HG03280 (cell line): ENCODE measurements at regions not wholly inside any gene's neighbourhood (a gene's known extent, or its start where the extent isn't known, plus 50 kb on each side); places are given as distances from the start of the nearest gene placed in this dataset.

Experiments used
- ATAC-seq: cut with Tn5 transposase; IDR thresholded peaks from one replicate; pipeline ENCODE4 v1.9.1; 2021; ENCODE audit warnings: mild to moderate bottlenecking, moderate library complexity; ENCODE audit not compliant: unreplicated experiment

GRCh38 chr21:15149600-15150224 is 84.9 kb upstream of the NRIP1 start:
- no peak for ATAC-seq

DNA sequence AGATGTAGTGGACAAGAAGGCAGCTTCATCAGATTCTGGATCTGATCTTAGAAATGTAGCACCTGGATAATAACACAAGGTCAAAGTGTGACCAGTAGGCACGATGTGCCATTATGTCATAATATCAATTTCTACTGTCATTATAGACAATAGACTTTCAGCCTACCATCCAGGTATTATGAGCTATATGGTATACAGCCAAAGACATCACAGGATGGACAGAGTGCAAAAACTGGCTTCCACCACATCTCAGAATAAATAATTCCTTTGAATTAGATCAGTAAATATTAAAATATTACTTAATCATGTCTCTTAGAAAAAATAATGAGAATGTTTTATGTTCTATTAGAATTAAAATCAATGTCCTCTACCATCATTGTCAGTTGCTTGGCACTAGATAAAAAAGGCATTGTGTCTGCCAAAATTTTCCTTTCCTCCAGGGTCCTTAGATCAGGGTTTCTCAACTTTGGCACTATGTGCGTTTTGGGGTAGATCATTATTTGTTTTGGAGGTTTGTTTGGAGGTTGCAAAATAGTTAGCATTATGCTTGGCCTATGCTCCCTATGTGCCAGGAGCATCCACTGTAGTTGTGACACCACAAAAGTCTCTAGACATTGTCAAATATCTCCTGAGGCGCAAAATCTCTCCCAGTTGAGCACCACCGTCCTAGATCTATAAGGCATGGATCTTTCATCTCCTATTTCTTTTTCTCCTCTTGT is 86.7 kb upstream of the NRIP1 start:
- ATAC-seq, result no peak

DNA sequence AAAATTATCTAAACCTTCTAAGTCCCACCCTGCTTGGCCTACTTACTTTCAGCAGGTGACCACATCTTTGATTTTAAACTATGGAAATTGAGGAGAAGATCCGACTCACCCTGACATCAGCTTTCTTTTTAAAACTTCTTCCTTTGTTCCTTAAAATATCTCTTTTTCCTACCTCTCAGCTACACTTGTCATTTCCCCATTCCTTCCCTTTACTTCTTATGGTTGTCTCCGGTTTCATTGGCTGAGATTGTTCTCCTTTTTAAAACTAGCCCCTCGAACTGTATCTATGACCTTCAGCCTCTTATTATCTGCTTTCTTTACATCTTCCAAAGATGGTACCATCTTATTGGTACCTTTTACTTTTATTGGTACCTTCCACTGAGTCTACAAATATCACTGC is 87.8 kb upstream of the NRIP1 start:
- ATAC-seq, result no peak

DNA sequence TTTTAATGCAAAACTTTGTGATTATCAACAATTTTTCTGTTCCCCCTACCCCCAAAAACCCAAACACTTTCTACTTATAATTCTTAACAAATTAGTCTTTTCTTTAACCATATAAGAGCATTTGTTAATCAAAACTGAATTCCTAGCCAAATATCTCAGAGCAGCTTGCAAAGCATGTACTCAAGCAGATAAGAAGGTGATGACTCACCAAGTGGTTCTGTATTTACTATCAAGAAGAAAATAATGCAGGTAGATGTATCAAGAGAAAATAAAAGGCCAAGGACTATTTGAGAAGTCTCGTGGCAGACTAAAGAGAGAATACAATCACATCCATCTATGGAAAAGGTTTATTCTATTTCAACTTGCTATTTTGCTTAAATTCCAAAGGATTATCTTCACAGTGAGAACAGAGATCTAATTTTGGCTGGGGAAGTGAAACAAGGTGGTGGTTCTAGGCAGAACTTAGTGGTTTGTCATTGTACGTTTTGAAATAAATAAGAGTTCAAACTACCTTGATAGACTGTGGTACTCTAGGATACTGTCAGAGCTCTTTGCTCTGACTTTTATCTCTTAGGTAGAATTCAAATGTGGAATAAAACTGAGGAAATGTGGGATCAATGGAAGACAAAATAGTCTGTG is 94.7 kb upstream of the NRIP1 start:
- no peak for ATAC-seq

DNA sequence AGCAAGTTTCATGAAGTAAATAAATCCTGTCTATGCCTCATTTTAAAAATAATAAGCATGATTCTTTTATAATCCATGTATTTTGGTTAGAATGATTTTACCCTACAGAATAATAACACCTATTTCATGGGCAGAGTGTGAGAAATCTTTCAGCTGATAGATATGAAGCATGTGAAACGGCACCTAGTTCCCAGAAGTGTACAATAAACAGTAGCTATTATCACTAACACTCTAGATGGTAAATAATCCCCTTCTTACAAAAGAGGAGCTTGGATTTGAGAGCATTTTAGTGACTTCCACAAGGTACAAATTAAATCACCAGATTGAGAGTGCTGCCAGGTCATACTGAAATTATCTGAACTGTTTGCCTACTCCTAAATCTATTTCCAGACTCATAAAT is 95.3 kb upstream of the NRIP1 start:
- no peak for ATAC-seq

- no peak for ATAC-seq
Observed at GRCh38 chr21:15162921-15163320, 98.1 kb upstream of the NRIP1 start.

GRCh38 chr21:15164273-15164672 is 99.5 kb upstream of the NRIP1 start:
- ATAC-seq, result no peak

DNA sequence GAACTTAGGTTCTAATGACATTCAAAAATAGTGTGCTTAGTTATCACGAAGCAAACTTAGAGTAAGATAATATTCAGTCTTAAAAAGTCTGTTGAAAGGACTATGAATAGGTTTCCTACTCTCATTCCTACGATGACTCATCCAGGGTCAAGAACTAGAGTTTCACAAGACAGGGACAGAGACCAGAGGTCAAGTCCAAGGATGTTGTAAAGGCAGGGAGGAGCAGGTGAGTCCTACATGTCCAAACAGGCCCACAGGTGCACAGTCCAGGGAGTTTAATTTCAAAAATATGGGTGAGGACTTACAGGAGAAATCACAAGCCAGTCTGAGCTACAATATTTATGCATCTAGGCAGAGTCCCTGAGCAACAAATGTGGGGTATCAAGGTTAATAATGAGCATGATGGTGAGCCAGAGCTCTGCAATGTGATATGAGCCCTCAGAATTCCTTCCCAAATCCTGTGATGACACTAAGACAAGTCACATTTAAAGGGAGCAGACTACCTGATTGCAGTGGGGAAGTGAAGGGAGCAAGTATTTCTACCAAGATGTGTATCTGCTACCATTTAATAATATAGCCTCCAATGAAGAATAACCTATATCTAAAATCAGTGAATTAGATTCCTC is 100.0 kb upstream of the NRIP1 start:
- no peak for ATAC-seq

GRCh38 chr21:15170614-15171013 is 105.8 kb upstream of the NRIP1 start:
- no peak for ATAC-seq

DNA sequence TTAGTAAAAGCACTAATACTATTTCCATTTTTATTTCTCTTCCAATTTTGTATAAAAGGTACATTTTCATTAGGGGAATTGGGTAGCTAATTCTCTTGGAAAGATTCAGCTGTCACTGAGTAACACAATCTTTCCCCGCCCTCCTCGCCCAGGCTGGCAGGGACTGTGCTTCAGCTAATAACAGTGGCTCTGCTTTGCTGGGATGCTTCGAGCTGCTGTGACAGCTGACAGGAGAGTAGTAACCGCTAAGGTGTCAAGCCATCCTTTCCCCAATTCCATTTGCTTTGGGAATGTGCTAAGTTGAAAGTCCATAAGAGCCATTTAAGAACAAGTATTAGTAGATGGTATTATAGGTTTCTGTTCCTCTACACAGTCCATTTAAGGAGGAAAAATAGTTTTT is 106.7 kb upstream of the NRIP1 start:
- ATAC-seq, result no peak

GRCh38 chr21:15172963-15173362 is 108.2 kb upstream of the NRIP1 start:
- ATAC-seq, result no peak

GRCh38 chr21:15174923-15175322 is 110.1 kb upstream of the NRIP1 start:
- ATAC-seq, result no peak

- no peak for ATAC-seq
Observed at GRCh38 chr21:15182731-15183130, 117.9 kb upstream of the NRIP1 start.

GRCh38 chr21:15183813-15184257 is 119.0 kb upstream of the NRIP1 start:
- no peak for ATAC-seq

GRCh38 chr21:15190412-15190811 is 125.6 kb upstream of the NRIP1 start:
- ATAC-seq, result no peak

- ATAC-seq, result no peak
Observed at GRCh38 chr21:15190837-15191236, 126.0 kb upstream of the NRIP1 start.

DNA sequence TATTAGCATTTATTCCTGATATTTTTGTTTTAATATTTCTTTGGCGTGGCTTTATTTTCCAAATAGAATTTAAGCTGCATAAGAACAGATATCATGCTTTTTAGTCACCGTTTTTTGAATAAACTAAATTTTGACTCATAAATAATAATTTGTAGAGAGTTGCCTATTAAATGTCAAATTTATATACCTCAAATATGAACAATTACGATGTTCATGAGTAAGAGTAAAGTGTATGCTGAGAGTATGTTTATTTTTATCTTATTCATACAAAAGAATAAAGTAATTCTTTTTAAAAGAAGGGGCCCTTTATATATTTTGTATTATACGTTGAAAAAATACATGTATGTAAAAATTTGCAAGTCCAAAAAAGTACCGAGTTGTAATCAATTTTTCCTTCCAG is 126.5 kb upstream of the NRIP1 start:
- ATAC-seq, result no peak

DNA sequence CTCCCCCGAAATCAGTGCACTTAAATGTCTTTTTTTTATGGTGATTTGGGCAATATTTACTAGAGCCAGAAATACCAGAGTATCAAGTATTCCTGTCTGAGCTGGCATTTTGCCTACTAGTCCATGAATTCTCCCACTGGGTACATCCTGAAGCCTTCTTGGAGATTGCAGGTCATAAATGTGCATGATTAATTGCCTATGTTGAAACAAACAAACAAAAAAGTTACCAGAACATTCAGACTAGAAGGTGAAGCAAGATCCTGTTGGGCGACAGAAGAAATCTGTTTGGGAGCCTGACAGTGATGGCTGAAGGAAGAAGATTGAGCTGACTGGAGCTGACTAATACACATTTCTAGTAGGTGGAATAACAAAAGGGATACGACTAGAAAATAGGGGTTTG is 127.4 kb upstream of the NRIP1 start:
- ATAC-seq, result no peak

- ATAC-seq, result no peak
Observed at GRCh38 chr21:15193937-15194336, 129.1 kb upstream of the NRIP1 start.

- no peak for ATAC-seq
Observed at GRCh38 chr21:15195104-15195503, 130.3 kb upstream of the NRIP1 start.

- no peak for ATAC-seq
Observed at GRCh38 chr21:15195768-15196167, 131.0 kb upstream of the NRIP1 start.

GRCh38 chr21:15197696-15198095 is 132.9 kb upstream of the NRIP1 start:
- no peak for ATAC-seq
